ENCODE measurements at regions not wholly inside any gene's neighbourhood (a gene's known extent, or its start where the extent isn't known, plus 50 kb on each side); places are given as distances from the start of the nearest gene placed in this dataset.

DNA sequence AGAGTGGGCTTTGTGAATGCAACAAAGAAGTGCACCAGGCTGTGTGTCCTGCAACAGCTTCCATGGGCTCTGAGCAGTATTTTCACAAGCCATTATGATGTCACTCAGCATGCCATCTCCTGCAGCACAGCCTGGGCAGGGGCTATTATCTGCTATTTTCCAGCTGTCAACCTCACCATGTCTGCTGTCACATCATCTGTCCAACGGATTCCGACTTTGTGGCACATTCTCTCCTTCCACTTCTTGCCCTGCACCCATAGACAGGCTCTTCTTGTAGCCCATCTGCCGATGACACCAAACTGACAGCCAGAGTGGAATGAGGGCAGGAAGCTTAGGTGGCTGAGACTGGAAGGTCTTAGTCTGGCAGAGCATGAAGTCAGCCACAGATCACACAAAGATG lies 691.9 kb downstream of the NTRK3 start:
- TF ChIP-seq, protein P1, sequence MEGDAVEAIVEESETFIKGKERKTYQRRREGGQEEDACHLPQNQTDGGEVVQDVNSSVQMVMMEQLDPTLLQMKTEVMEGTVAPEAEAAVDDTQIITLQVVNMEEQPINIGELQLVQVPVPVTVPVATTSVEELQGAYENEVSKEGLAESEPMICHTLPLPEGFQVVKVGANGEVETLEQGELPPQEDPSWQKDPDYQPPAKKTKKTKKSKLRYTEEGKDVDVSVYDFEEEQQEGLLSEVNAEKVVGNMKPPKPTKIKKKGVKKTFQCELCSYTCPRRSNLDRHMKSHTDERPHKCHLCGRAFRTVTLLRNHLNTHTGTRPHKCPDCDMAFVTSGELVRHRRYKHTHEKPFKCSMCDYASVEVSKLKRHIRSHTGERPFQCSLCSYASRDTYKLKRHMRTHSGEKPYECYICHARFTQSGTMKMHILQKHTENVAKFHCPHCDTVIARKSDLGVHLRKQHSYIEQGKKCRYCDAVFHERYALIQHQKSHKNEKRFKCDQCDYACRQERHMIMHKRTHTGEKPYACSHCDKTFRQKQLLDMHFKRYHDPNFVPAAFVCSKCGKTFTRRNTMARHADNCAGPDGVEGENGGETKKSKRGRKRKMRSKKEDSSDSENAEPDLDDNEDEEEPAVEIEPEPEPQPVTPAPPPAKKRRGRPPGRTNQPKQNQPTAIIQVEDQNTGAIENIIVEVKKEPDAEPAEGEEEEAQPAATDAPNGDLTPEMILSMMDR (IDR thresholded peaks at IDR 0.05): no peak
- no peak for TF ChIP-seq ZFX (IDR thresholded peaks at IDR 0.05; ENCODE audit: borderline replicate concordance)

All from 22Rv1 (cell line).